Neural progenitor cell (in vitro differentiated cells): ENCODE measurements at regions not wholly inside any gene's neighbourhood (a gene's known extent, or its start where the extent isn't known, plus 50 kb on each side); places are given as distances from the start of the nearest gene placed in this dataset.

ENCODE experiments used
- CTCF ChIP-seq: fragments of 200-600 bp; sonication (generic); IDR thresholded peaks from 2 replicates; pipeline ENCODE4 v1.5.1; 2017; ENCODE audit warnings: antibody characterized with exemption, mild to moderate bottlenecking
- EZH2 ChIP-seq: fragments of 200-600 bp; sonication (generic); IDR thresholded peaks from 2 replicates; pipeline ENCODE4 v1.6.1; 2017; ENCODE audit warnings: antibody characterized with exemption, mild to moderate bottlenecking, moderate library complexity

- TF ChIP-seq EZH2 (no peak), CTCF (no peak)
Observed at GRCh38 chr12:124410354-124411175, 115.7 kb downstream of the RFLNA start.
